PC-3 (cell line): ENCODE measurements at regions not wholly inside any gene's neighbourhood (a gene's known extent, or its start where the extent isn't known, plus 50 kb on each side); places are given as distances from the start of the nearest gene placed in this dataset.

Experiments
- ATAC-seq: fragments of 200-7000 bp; cut with Tn5 transposase; 2 replicates; pipeline ENCODE4 v1.9.1; 2020; ENCODE audit warnings: mild to moderate bottlenecking, moderate library complexity
- BruUV-seq: library from RNA; stranded (reverse); fragments of 400-500 nt; replicated peaks from 2 replicates; lab custom pipeline; 2021; lab: Mats Ljungman, UMichigan
- CTCF ChIA-PET: fragments of 300-600 bp; sonication (Branson Sonifier 250); formaldehyde crosslinking; loops from one replicate; lab custom pipeline; 2022; ENCODE audit warnings: antibody characterized with exemption; lab: Charles Lee
- POLR2A ChIA-PET: fragments of 300-600 bp; sonication (Branson Sonifier 250); formaldehyde crosslinking; loops from one replicate; lab custom pipeline; 2022; ENCODE audit warnings: antibody characterized with exemption; ENCODE audit not compliant: unreplicated experiment; lab: Charles Lee
- DNase-seq: peaks from one replicate; pipeline ENCODE4 v3.0.0-alpha.2; 2015
- H2AFZ ChIP-seq: fragments of 300-600 bp; sonication (generic); 2 replicates; pipeline ENCODE4 v1.6.0; 2016; ENCODE audit warnings: antibody characterized with exemption, low read length
- H3F3A ChIP-seq: fragments of 300-600 bp; sonication (generic); one replicate; pipeline ENCODE4 v1.6.0; 2017; ENCODE audit warnings: antibody characterized with exemption, low read length, control low read depth, mild to moderate bottlenecking; ENCODE audit not compliant: unreplicated experiment
- H3K27ac ChIP-seq: fragments of 300-600 bp; sonication (generic); 2 replicates; pipeline ENCODE4 v1.5.1; 2016; ENCODE audit warnings: mild to moderate bottlenecking, low read length
- H3K27me3 ChIP-seq: fragments of 300-600 bp; sonication (generic); 2 replicates; pipeline ENCODE4 v1.6.1; 2016; ENCODE audit warnings: low read length, mixed read lengths
- H3K36me3 ChIP-seq: fragments of 300-600 bp; sonication (generic); 2 replicates; pipeline ENCODE4 v1.6.1; 2016; ENCODE audit warnings: low read depth, mixed run types, low read length, mixed read lengths
- H3K4me1 ChIP-seq: fragments of 300-600 bp; sonication (generic); 2 replicates; pipeline ENCODE4 v1.5.1; 2016; ENCODE audit warnings: low read length; ENCODE audit not compliant: insufficient read depth
- H3K4me2 ChIP-seq: fragments of 300-600 bp; sonication (generic); 2 replicates; pipeline ENCODE4 v1.6.0; 2016; ENCODE audit warnings: low read length
- H3K4me3 ChIP-seq: fragments of 300-600 bp; sonication (generic); 2 replicates; pipeline ENCODE4 v1.5.1; 2016; ENCODE audit warnings: mild to moderate bottlenecking, low read length, mixed read lengths
- H3K79me2 ChIP-seq: fragments of 300-600 bp; sonication (generic); 2 replicates; pipeline ENCODE4 v1.6.1; 2017; ENCODE audit warnings: low read length, mixed read lengths
- H3K9ac ChIP-seq: fragments of 300-600 bp; sonication (generic); 2 replicates; pipeline ENCODE4 v1.6.0; 2016; ENCODE audit warnings: mild to moderate bottlenecking, low read length
- H3K9me2 ChIP-seq: fragments of 300-600 bp; sonication (generic); replicated peaks from 2 replicates; pipeline ENCODE4 v1.6.1; 2016; ENCODE audit warnings: mixed run types, low read length, mixed read lengths
- H3K9me3 ChIP-seq: fragments of 300-600 bp; sonication (generic); 2 replicates; pipeline ENCODE4 v1.6.1; 2016; ENCODE audit warnings: low read length, mixed read lengths
- H4K20me1 ChIP-seq: fragments of 300-600 bp; sonication (generic); 2 replicates; pipeline ENCODE4 v1.6.1; 2016; ENCODE audit warnings: low read length, mixed read lengths
- EZH2 ChIP-seq: fragments of 300-600 bp; sonication (generic); IDR thresholded peaks from one replicate; pipeline ENCODE4 v1.6.1; 2017; ENCODE audit warnings: antibody characterized with exemption, mild to moderate bottlenecking, low read length; ENCODE audit not compliant: unreplicated experiment
- EZH2phosphoT487 ChIP-seq: fragments of 300-600 bp; sonication (generic); IDR thresholded peaks from 2 replicates; pipeline ENCODE4 v1.6.1; 2018; ENCODE audit warnings: mild to moderate bottlenecking, antibody characterized with exemption, low read length, borderline replicate concordance
- intact Hi-C: fragments of 100-400 bp; cut with micrococcal nuclease; formaldehyde crosslinking; loops from 2 replicates; pipeline ENCODE4 v1.9.0; 2023
- TF ChIP-seq, protein P1 (sequence below): fragments of 300-600 bp; sonication (generic); conservative IDR thresholded peaks from 2 replicates; pipeline ENCODE4 v1.5.1; 2017; ENCODE audit warnings: antibody characterized with exemption, low read depth, mild to moderate bottlenecking, low read length

DNA sequence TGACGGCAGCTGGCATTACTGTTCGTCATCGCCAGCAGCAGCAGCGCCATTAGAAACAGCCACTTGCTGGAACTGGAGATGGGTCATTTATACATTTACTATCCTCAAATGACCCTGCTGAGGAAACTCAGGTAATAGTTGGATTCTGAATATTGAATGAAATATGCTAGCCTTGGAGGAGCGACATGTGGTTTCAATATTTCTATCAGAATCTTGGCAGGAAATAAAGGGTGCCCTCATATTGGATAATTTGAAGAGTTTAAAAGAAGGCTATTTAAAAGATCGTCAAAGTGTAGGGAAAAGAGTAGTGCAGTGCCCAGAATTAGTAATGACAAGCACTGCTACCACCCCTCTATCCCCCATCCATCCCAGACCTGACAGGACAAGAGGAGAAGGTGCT lies 109.6 kb upstream of the CPM start:
- ATAC-seq (no peak), DNase-seq (no peak)
- no peaks in the 10 kb centered on the region for H3K36me3 ChIP-seq
- POLR2A ChIA-PET: no interaction called here
- H3K4me1 ChIP-seq: no peaks in the 10 kb centered on the region
- H3K79me2 ChIP-seq: no peaks in the 10 kb centered on the region
- TF ChIP-seq, protein P1, sequence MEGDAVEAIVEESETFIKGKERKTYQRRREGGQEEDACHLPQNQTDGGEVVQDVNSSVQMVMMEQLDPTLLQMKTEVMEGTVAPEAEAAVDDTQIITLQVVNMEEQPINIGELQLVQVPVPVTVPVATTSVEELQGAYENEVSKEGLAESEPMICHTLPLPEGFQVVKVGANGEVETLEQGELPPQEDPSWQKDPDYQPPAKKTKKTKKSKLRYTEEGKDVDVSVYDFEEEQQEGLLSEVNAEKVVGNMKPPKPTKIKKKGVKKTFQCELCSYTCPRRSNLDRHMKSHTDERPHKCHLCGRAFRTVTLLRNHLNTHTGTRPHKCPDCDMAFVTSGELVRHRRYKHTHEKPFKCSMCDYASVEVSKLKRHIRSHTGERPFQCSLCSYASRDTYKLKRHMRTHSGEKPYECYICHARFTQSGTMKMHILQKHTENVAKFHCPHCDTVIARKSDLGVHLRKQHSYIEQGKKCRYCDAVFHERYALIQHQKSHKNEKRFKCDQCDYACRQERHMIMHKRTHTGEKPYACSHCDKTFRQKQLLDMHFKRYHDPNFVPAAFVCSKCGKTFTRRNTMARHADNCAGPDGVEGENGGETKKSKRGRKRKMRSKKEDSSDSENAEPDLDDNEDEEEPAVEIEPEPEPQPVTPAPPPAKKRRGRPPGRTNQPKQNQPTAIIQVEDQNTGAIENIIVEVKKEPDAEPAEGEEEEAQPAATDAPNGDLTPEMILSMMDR: no peak
- no peak for TF ChIP-seq EZH2
- TF ChIP-seq EZH2phosphoT487: no peak
- no TSS peak for BruUV-seq
- H2AFZ ChIP-seq: no peak overlapping the region
- H3F3A ChIP-seq: no peaks in the 10 kb centered on the region
- H3K4me3 ChIP-seq: no peak overlapping the region
- H3K4me2 ChIP-seq: no peak overlapping the region
- no peaks in the 10 kb centered on the region for H3K27me3 ChIP-seq
- no peak overlapping the region for H3K27ac ChIP-seq
- H4K20me1 ChIP-seq: no peaks in the 10 kb centered on the region
- H3K9me3 ChIP-seq: no peaks in the 10 kb centered on the region
- H3K9ac ChIP-seq: no peak overlapping the region
- intact Hi-C loops: no loop called here
- no peaks in the 10 kb centered on the region; the same call in 1 of the 2 replicates for H3K9me2 ChIP-seq
- CTCF ChIA-PET: no interaction called here

GRCh38 chr12:69042970-69043369 lies 110.0 kb upstream of the CPM start:
- no peak overlapping the region for H3K27ac ChIP-seq
- TF ChIP-seq, protein P1: 0 out of 2 replicates have a peak, but pooled peaks have one; percentile 14
- no peak for TF ChIP-seq EZH2
- POLR2A ChIA-PET: no interaction called here

GRCh38 chr12:69044887-69045286 lies 111.9 kb upstream of the CPM start:
- Histone ChIP-seq H3K27me3 (no peaks in the 10 kb centered on the region), H3K9ac (no peak overlapping the region), H3K36me3 (no peaks in the 10 kb centered on the region), H3K27ac (no peak overlapping the region), H3K9me2 (no peaks in the 10 kb centered on the region; the same call in 1 of the 2 replicates), H3K79me2 (no peaks in the 10 kb centered on the region), H3K9me3 (no peaks in the 10 kb centered on the region), H3K4me1 (no peaks in the 10 kb centered on the region), H3F3A (no peaks in the 10 kb centered on the region), H4K20me1 (no peaks in the 10 kb centered on the region), H3K4me3 (no peak overlapping the region), H2AFZ (no peak overlapping the region), H3K4me2 (no peak overlapping the region)
- ATAC-seq: no peak
- intact Hi-C loops: no loop called here
- ChIA-PET CTCF (no interaction called here), POLR2A (no interaction called here)
- no TSS peak for BruUV-seq
- DNase-seq: no peak
- TF ChIP-seq EZH2phosphoT487 (no peak), EZH2 (no peak)
- TF ChIP-seq, protein P1: no peak

More at GRCh38 chr12:69042970-69043369, 110.0 kb upstream of the CPM start:
- Histone ChIP-seq H3K9me2 (no peaks in the 10 kb centered on the region; the same call in 1 of the 2 replicates), H3K27me3 (no peaks in the 10 kb centered on the region), H2AFZ (no peak overlapping the region), H4K20me1 (no peaks in the 10 kb centered on the region), H3K9me3 (no peaks in the 10 kb centered on the region), H3K4me1 (no peaks in the 10 kb centered on the region), H3K79me2 (no peaks in the 10 kb centered on the region), H3K4me3 (no peak overlapping the region), H3F3A (no peaks in the 10 kb centered on the region), H3K9ac (no peak overlapping the region), H3K36me3 (no peaks in the 10 kb centered on the region), H3K4me2 (no peak overlapping the region)
- BruUV-seq: no TSS peak
- DNase-seq (no peak), ATAC-seq (peak; percentile 24)
- intact Hi-C loops: no loop called here
- CTCF ChIA-PET: no interaction called here
